BJ (cell line): ENCODE measurements at regions not wholly inside any gene's neighbourhood (a gene's known extent, or its start where the extent isn't known, plus 50 kb on each side); places are given as distances from the start of the nearest gene placed in this dataset.

Experiments used
- CTCF ChIA-PET: fragments of 350-600 bp; formaldehyde crosslinking; extraction: SDS; loops from one replicate; lab custom pipeline; 2021; ENCODE audit warnings: antibody characterized with exemption, inconsistent platforms; lab: Yijun Ruan, JAX
- POLR2A ChIA-PET: fragments of 300-600 bp; sonication (Branson Sonifier 250); formaldehyde crosslinking; extraction: SDS; loops from one replicate; lab custom pipeline; 2021; ENCODE audit warnings: antibody characterized with exemption; lab: Charles Lee
- DNase-seq: peaks from one replicate; pipeline ENCODE4 v3.0.0-alpha.2; 2011; ENCODE audit warnings: low read depth
- H3K27me3 ChIP-seq: 2 replicates; pipeline ENCODE4 v1.6.0; 2011; ENCODE audit warnings: low read length; ENCODE audit not compliant: control insufficient read depth, insufficient read depth
- H3K36me3 ChIP-seq: 2 replicates; pipeline ENCODE4 v1.5.1; 2011; ENCODE audit warnings: low read length; ENCODE audit not compliant: control insufficient read depth, insufficient read depth
- H3K4me3 ChIP-seq: 2 replicates; pipeline ENCODE4 v1.5.1; 2011; ENCODE audit warnings: low read depth, mild to moderate bottlenecking, control low read depth, low read length
- CTCF ChIP-seq: IDR thresholded peaks from 2 replicates; pipeline ENCODE4 v1.5.1; 2011; ENCODE audit warnings: low read depth, mild to moderate bottlenecking, control low read depth, inconsistent platforms, low read length, moderate library complexity; ENCODE audit not compliant: insufficient read depth

GRCh38 chr4:11898796-11899195 is 470.1 kb upstream of the HS3ST1 start:
- H3K36me3 ChIP-seq = no peaks in the 10 kb centered on the region
- H3K27me3 ChIP-seq = no peaks in the 10 kb centered on the region
- CTCF ChIA-PET = no interaction called here
- POLR2A ChIA-PET = no interaction called here
- no peak overlapping the region for H3K4me3 ChIP-seq
- DNase-seq = no peak
- TF ChIP-seq CTCF = no peak

GRCh38 chr4:11895766-11896165 is 467.1 kb upstream of the HS3ST1 start:
- Histone ChIP-seq H3K36me3 (no peaks in the 10 kb centered on the region), H3K27me3 (no peaks in the 10 kb centered on the region), H3K4me3 (no peak overlapping the region)
- ChIA-PET POLR2A (no interaction called here), CTCF (no interaction called here)
- no peak for DNase-seq
- TF ChIP-seq CTCF = no peak

- DNase-seq = no peak
- no peak for TF ChIP-seq CTCF
- no peaks in the 10 kb centered on the region for H3K27me3 ChIP-seq
- no peak overlapping the region for H3K4me3 ChIP-seq
- CTCF ChIA-PET = no interaction called here
- POLR2A ChIA-PET = no interaction called here
- H3K36me3 ChIP-seq = no peaks in the 10 kb centered on the region
These were observed 466.3 kb upstream of the HS3ST1 start for GRCh38 chr4:11894977-11895376.

- no peak overlapping the region for H3K4me3 ChIP-seq
- ChIA-PET POLR2A (no interaction called here), CTCF (no interaction called here)
- H3K27me3 ChIP-seq = no peaks in the 10 kb centered on the region
- TF ChIP-seq CTCF = no peak
- DNase-seq = no peak
- H3K36me3 ChIP-seq = no peaks in the 10 kb centered on the region
These were observed 465.5 kb upstream of the HS3ST1 start for GRCh38 chr4:11894221-11894620.

GRCh38 chr4:11889099-11889498 is 460.4 kb upstream of the HS3ST1 start:
- TF ChIP-seq CTCF = no peak
- DNase-seq = no peak
- ChIA-PET POLR2A (no interaction called here), CTCF (no interaction called here)
- H3K4me3 ChIP-seq = no peak overlapping the region
- no peaks in the 10 kb centered on the region for H3K36me3 ChIP-seq
- no peaks in the 10 kb centered on the region for H3K27me3 ChIP-seq
